Keratinocyte (primary cell): ENCODE measurements at regions not wholly inside any gene's neighbourhood (a gene's known extent, or its start where the extent isn't known, plus 50 kb on each side); places are given as distances from the start of the nearest gene placed in this dataset.

Experiments used
- DNase-seq: peaks from one replicate; pipeline ENCODE4 v3.0.0-alpha.2; 2011; ENCODE audit warnings: low read depth, missing footprints, low spot score
- FAIRE-seq: peaks from 2 replicates; lab custom pipeline; 2011; peaks lifted over from hg19 to GRCh38; lab: Jason Lieb, UNC
- H2AFZ ChIP-seq: 2 replicates; pipeline ENCODE4 v1.6.0; 2012; ENCODE audit warnings: low read length, control low read depth, inconsistent platforms; ENCODE audit not compliant: control insufficient read depth
- H3K27ac ChIP-seq: 2 replicates; pipeline ENCODE4 v1.5.1; 2011; ENCODE audit warnings: low read length; ENCODE audit not compliant: control insufficient read depth, insufficient read depth
- H3K27me3 ChIP-seq: 3 replicates; pipeline ENCODE4 v1.6.0; 2011; ENCODE audit warnings: low read length; ENCODE audit not compliant: control insufficient read depth, insufficient read depth; ENCODE audit errors: extremely low read depth
- H3K36me3 ChIP-seq, 2 experiments: 2 replicates in 1 of 2; 3 replicates in 1 of 2; pipeline ENCODE4 v1.5.1; 2011; ENCODE audit warnings: low read length in 2 of 2, mild to moderate bottlenecking in 1 of 2; ENCODE audit not compliant: control insufficient read depth in 2 of 2, insufficient read depth in 2 of 2; ENCODE audit errors: extremely low read depth in 1 of 2
- H3K4me1 ChIP-seq: 3 replicates; pipeline ENCODE4 v1.5.1; 2011; ENCODE audit warnings: low read length; ENCODE audit not compliant: control insufficient read depth, insufficient read depth; ENCODE audit errors: extremely low read depth
- H3K4me2 ChIP-seq: 3 replicates; pipeline ENCODE4 v1.6.0; 2011; ENCODE audit warnings: low read depth, low read length; ENCODE audit not compliant: control insufficient read depth, insufficient read depth; ENCODE audit errors: extremely low read depth
- H3K4me3 ChIP-seq, 3 experiments: fragments of 200-600 bp in 1 of 3; sonication (generic) in 1 of 3; 2 replicates in 2 of 3; 3 replicates in 1 of 3; pipeline ENCODE4 v1.5.1; 2011 to 2016; ENCODE audit warnings: low read length in 3 of 3, mild to moderate bottlenecking in 3 of 3, control low read depth in 2 of 3, inconsistent platforms in 1 of 3, low read depth in 1 of 3, mixed read lengths in 1 of 3, mixed run types in 1 of 3, moderate library complexity in 1 of 3; ENCODE audit not compliant: control insufficient read depth in 2 of 3, insufficient read depth in 2 of 3; ENCODE audit errors: extremely low read depth in 1 of 3
- H3K79me2 ChIP-seq: 2 replicates; pipeline ENCODE4 v1.6.0; 2012; ENCODE audit warnings: low read length; ENCODE audit not compliant: control insufficient read depth, insufficient read depth
- H3K9ac ChIP-seq: 3 replicates; pipeline ENCODE4 v1.6.0; 2011; ENCODE audit warnings: low read length; ENCODE audit not compliant: control insufficient read depth, insufficient read depth; ENCODE audit errors: extremely low read depth
- H3K9me1 ChIP-seq: 3 replicates; pipeline ENCODE4 v1.6.0; 2011; ENCODE audit warnings: low read length; ENCODE audit not compliant: control insufficient read depth, insufficient read depth; ENCODE audit errors: extremely low read depth
- H3K9me3 ChIP-seq: 2 replicates; pipeline ENCODE4 v1.5.1; 2012; ENCODE audit warnings: low read depth, low read length; ENCODE audit not compliant: control insufficient read depth
- H4K20me1 ChIP-seq: 3 replicates; pipeline ENCODE4 v1.6.0; 2011; ENCODE audit warnings: low read length; ENCODE audit not compliant: control insufficient read depth, insufficient read depth; ENCODE audit errors: extremely low read depth
- EZH2 ChIP-seq: IDR thresholded peaks from one replicate; pipeline ENCODE4 v1.6.1; 2012; ENCODE audit warnings: inconsistent platforms, mild to moderate bottlenecking, low read length, moderate library complexity
- dilution Hi-C: fragments of 300-500 bp; cut with MboI; formaldehyde crosslinking; loops from one replicate; pipeline ENCODE4 v1.7.0; 2020; ENCODE audit warnings: low sequenced_read_pairs; ENCODE audit not compliant: extremely low pct_ligation_motif_present
- TF ChIP-seq, protein P1 (sequence below), 3 experiments: IDR thresholded peaks in 1 of 3; conservative IDR thresholded peaks in 1 of 3; optimal IDR thresholded peaks in 1 of 3; 2 replicates in 2 of 3; 3 replicates in 1 of 3; pipeline versions ENCODE3 to v1.5.1; 2011; ENCODE audit warnings: low read length in 3 of 3, mild to moderate bottlenecking in 3 of 3, moderate library complexity in 2 of 3, control low read depth in 1 of 3, inconsistent platforms in 1 of 3; ENCODE audit not compliant: insufficient read depth in 2 of 3; ENCODE audit errors: extremely low read depth in 1 of 3

DNA sequence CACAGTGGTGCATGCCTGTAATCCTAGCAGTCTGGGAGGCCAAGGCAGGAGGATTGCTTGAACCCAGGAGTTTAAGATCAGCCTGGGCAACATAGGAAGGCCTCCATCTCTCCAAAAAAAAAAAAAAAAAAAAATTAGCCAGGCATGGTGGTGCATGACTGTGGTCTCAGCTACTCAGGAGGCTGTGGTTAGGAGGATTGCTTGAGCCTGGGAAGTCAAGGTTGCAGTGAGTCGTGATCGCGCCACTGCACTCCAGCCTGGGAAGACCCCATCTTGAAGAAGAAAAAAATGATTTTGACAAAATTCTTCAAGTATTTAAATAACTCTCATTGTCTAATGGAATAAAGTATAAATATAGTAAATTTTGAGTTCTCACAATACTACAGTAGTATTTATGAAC is 219.2 kb upstream of the SSTR1 start:
- H4K20me1 ChIP-seq: no peaks in the 10 kb centered on the region
- H3K4me3 ChIP-seq: no peak overlapping the region
- FAIRE-seq (no peak), DNase-seq (no peak)
- dilution Hi-C loops: no loop called here
- H3K4me2 ChIP-seq: no peak overlapping the region
- no peaks in the 10 kb centered on the region for H3K9me3 ChIP-seq
- H3K9ac ChIP-seq: no peak overlapping the region
- no peaks in the 10 kb centered on the region for H3K27me3 ChIP-seq
- no peak overlapping the region for H2AFZ ChIP-seq
- H3K9me1 ChIP-seq: no peaks in the 10 kb centered on the region
- H3K36me3 ChIP-seq: no peaks in the 10 kb centered on the region
- H3K79me2 ChIP-seq: no peaks in the 10 kb centered on the region
- no peaks in the 10 kb centered on the region for H3K4me1 ChIP-seq
- TF ChIP-seq EZH2: no peak
- no peak overlapping the region for H3K27ac ChIP-seq

GRCh38 chr14:37991027-37991426 is 216.7 kb upstream of the SSTR1 start:
- no peak overlapping the region for H3K9ac ChIP-seq
- H3K4me1 ChIP-seq: no peaks in the 10 kb centered on the region
- FAIRE-seq (no peak), DNase-seq (no peak)
- TF ChIP-seq, protein P1, sequence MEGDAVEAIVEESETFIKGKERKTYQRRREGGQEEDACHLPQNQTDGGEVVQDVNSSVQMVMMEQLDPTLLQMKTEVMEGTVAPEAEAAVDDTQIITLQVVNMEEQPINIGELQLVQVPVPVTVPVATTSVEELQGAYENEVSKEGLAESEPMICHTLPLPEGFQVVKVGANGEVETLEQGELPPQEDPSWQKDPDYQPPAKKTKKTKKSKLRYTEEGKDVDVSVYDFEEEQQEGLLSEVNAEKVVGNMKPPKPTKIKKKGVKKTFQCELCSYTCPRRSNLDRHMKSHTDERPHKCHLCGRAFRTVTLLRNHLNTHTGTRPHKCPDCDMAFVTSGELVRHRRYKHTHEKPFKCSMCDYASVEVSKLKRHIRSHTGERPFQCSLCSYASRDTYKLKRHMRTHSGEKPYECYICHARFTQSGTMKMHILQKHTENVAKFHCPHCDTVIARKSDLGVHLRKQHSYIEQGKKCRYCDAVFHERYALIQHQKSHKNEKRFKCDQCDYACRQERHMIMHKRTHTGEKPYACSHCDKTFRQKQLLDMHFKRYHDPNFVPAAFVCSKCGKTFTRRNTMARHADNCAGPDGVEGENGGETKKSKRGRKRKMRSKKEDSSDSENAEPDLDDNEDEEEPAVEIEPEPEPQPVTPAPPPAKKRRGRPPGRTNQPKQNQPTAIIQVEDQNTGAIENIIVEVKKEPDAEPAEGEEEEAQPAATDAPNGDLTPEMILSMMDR (optimal IDR thresholded peaks at IDR 0.05 in 1 of 3, IDR thresholded peaks at IDR 0.05 in 1 of 3, conservative IDR thresholded peaks at IDR 0.05 in 1 of 3; ENCODE audit: extremely low read depth in 1 of 3, insufficient read depth in 2 of 3, low read length in 3 of 3): no peak
- no peak for TF ChIP-seq EZH2
- no peaks in the 10 kb centered on the region for H4K20me1 ChIP-seq
- H3K79me2 ChIP-seq: no peaks in the 10 kb centered on the region
- H3K4me3 ChIP-seq: no peak overlapping the region
- no peaks in the 10 kb centered on the region for H3K9me3 ChIP-seq
- dilution Hi-C loops: no loop called here
- no peak overlapping the region for H3K27ac ChIP-seq
- no peak overlapping the region for H2AFZ ChIP-seq
- H3K27me3 ChIP-seq: no peaks in the 10 kb centered on the region
- no peaks in the 10 kb centered on the region for H3K36me3 ChIP-seq
- H3K4me2 ChIP-seq: no peak overlapping the region
- no peaks in the 10 kb centered on the region for H3K9me1 ChIP-seq

- Histone ChIP-seq H3K27ac (no peak overlapping the region), H3K36me3 (no peaks in the 10 kb centered on the region), H2AFZ (no peak overlapping the region), H4K20me1 (no peaks in the 10 kb centered on the region), H3K9me3 (no peaks in the 10 kb centered on the region), H3K4me2 (no peak overlapping the region), H3K4me3 (no peak overlapping the region), H3K79me2 (no peaks in the 10 kb centered on the region), H3K27me3 (no peaks in the 10 kb centered on the region), H3K9me1 (no peaks in the 10 kb centered on the region), H3K9ac (no peak overlapping the region), H3K4me1 (no peaks in the 10 kb centered on the region)
- no peak for TF ChIP-seq EZH2
- TF ChIP-seq, protein P1 (optimal IDR thresholded peaks at IDR 0.05 in 1 of 3, IDR thresholded peaks at IDR 0.05 in 1 of 3, conservative IDR thresholded peaks at IDR 0.05 in 1 of 3; ENCODE audit: extremely low read depth in 1 of 3, insufficient read depth in 2 of 3, low read length in 3 of 3): no peak
- no peak for DNase-seq
- dilution Hi-C loops: no loop called here
- no peak for FAIRE-seq
Measured at GRCh38 chr14:37992499-37992898, 215.2 kb upstream of the SSTR1 start.
